Sciatic nerve (tissue), 2 donors: ENCODE measurements at regions not wholly inside any gene's neighbourhood (a gene's known extent, or its start where the extent isn't known, plus 50 kb on each side); places are given as distances from the start of the nearest gene placed in this dataset.

Experiments
- ATAC-seq: fragments of 200-7000 bp; cut with Tn5 transposase; one replicate; pipeline ENCODE4 v1.9.1; 2020; ENCODE audit warnings: mild to moderate bottlenecking, moderate library complexity
- DNase-seq: peaks from one replicate; pipeline ENCODE4 v3.0.0-alpha.2; 2020; ENCODE audit warnings: low spot score
- intact Hi-C: fragments of 100-400 bp; cut with DNase I; formaldehyde crosslinking; loops from one replicate; pipeline ENCODE4 v1.14.2; 2022
- donor health status: DM: no; HTN: no; CAD: no.
- donor health status: DM: no; HTN: no; CAD: no.

DNA sequence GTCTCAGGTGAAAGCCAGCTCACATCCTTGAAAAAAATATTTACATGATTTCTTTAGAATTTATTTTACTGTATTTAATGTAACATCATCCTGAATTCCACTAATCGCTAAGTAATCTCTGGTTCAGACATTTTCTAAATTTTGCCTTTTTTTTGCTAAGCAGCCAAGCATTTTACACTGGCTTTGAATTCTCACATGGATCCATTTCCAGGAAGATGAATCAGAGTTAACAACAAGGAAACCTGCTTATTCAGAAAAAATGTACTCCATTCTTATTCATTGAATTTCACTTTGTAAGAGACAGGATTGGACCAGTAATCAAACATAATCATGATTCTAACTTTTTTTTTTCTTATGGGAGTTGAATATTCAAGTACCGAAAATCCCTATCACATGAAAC, 1785.1 kb upstream of the FLRT2 start:
- intact Hi-C loops: no loop called here
- no peak for ATAC-seq

DNA sequence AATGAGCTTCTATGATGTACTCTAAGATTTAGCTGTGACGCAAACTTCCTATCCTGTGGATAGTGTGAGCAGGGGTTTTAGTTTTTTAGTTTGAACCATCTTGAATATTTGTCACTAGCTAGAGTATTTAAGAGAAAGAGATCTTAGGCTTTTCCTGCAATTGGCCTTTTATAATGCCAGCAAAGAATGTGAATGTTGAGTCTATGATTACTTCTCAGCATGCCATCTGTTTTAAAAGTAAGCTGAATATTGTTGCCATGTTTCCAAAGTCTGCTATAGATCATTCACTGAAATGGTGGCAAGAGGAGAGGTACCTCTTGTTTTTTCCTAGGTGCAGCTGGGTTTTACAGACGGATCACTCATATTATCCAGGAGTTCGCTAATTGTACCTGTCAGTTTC, 1783.6 kb upstream of the FLRT2 start:
- DNase-seq: no peak
- intact Hi-C loops: no loop called here

More for the DNA sequence above, 1785.1 kb upstream of the FLRT2 start:
- DNase-seq: no peak

DNA sequence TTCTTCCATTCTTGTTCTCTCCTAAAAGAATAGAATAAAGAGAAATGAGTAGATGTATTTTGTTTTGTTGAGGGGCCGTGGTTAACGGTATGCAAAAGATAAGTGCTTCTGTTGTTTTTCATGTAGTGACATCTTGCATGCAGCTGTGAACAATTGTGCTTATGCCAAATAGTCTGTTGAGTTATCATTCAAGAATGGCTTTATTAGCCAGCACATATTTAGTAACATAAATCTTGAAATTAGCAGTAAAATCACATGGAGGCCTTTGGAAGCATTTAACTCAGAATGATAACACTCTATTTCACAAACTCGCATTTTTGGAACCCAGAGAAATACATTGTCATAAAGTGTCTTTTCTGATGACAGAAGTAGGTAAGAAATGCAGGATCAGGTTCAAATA, 1772.0 kb upstream of the FLRT2 start:
- intact Hi-C loops: no loop called here
- DNase-seq: no peak
- no peak for ATAC-seq

More for the DNA sequence above, 1783.6 kb upstream of the FLRT2 start:
- ATAC-seq: no peak

- intact Hi-C loops: loop anchor here (5.0 kb wide), 1 partner anchor 1538 kb away; no protein-coding TSS in a partner anchor
- ATAC-seq (no peak), DNase-seq (no peak)
Observed at GRCh38 chr14:83764656-83765599, 1765.0 kb upstream of the FLRT2 start.

DNA sequence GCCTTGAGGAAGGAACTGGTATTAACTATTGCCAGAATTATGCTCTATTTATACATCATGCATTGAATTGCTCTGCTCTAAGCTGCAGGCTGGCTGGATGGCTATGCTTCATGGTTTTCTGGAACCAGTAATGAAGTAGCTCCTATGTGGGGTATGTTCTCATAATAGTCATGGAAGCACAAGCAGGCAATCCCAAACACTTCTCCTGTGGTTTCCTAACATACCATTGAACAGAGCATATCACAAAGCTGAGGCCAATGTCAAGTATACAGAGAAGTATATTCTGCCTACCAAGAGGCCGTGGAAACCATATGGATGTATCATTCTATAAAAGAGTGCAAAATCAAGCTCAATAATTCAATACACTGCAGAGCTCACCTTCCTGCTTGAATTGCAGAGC, 1752.4 kb upstream of the FLRT2 start:
- intact Hi-C loops: no loop called here
- DNase-seq (no peak), ATAC-seq (no peak)

DNA sequence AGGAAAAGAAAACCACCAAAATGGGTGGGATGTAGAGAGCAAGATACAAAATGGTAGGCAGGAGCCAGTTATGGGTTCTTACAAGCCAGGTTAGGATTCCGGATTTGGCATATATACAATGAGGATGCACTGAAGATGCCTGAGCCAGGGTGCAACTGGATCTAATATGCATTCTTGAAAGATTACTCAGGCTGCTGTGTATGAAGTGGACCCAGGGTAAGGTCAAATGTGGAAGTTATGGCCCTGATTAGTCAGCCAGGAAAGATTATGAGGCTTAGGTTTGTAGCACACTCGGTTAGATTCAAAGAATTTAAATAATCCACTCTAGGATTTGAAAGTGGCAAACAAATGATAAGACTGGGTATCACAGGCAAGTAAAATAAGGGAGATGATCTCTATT, 1750.7 kb upstream of the FLRT2 start:
- no peak for DNase-seq
- no peak for ATAC-seq
- intact Hi-C loops: no loop called here

GRCh38 chr14:83780321-83780720, 1749.6 kb upstream of the FLRT2 start:
- intact Hi-C loops: no loop called here
- DNase-seq (no peak), ATAC-seq (no peak)

GRCh38 chr14:83798421-83798820, 1731.5 kb upstream of the FLRT2 start:
- DNase-seq (no peak), ATAC-seq (no peak)
- intact Hi-C loops: no loop called here

- intact Hi-C loops: no loop called here
- no peak for DNase-seq
- ATAC-seq: no peak
Observed at GRCh38 chr14:83799233-83799632, 1730.7 kb upstream of the FLRT2 start.

- DNase-seq: no peak
- ATAC-seq: no peak
- intact Hi-C loops: no loop called here
Observed at GRCh38 chr14:83814896-83815295, 1715.0 kb upstream of the FLRT2 start.

DNA sequence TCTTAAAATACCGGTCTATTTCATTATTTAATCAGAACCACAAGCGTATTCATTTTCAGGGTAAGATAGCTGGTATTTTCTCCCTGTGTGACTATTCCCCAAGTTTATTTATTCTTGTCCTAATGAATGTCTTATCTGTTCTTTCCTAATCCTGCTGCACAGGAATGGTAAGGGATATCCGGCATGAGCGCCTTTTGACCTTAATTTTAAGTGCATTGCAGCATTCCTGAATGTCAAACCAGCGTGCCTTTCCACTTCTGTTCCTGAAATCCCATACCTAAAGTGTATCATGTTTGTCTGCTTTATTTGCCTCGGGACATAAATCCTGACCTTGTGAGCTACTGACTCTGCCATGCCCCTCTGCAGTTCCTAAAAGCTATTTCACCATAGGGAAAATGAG, 1713.2 kb upstream of the FLRT2 start:
- no peak for DNase-seq
- intact Hi-C loops: no loop called here
- no peak for ATAC-seq

DNA sequence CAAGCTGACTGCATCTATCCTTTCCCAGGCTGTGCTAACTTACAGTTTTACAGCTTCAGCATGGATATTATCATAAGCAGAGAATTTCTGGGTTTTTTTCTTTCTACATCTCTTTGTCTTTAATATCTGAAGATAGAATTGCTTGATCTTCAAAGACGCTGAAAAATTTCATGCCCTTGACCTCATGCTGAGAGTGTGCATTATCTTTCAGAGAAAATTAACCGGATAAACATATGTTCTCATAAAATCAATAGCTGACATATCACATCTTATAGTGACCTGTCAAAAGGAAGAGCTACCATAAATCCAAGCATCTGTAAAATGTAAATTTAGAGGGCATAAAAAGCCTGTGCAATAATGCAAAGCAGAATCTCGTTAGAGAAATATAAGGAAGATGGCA, 1704.1 kb upstream of the FLRT2 start:
- intact Hi-C loops: no loop called here
- DNase-seq (no peak), ATAC-seq (no peak)

DNA sequence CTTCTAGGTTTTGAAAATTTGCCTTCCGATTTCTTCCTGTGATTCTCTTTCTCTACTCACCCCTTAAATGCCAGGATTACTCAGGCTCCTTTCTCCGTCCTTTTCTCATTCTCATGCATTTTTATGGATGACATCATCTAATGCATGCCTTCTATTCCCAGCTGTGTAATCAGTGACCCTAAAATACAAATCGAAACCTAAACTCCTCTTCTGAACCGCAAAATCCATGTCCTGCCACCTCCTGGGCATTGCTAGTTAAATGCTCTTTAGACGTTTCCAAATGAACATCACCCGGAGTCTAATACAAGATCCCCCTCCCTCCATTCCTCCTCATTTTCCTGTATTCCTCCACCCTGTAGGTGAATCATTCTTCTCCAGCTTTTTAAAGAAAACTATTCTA, 1703.1 kb upstream of the FLRT2 start:
- ATAC-seq: no peak
- intact Hi-C loops: no loop called here
- DNase-seq: no peak

GRCh38 chr14:83827383-83827782, 1702.6 kb upstream of the FLRT2 start:
- intact Hi-C loops: no loop called here
- no peak for DNase-seq
- ATAC-seq: peak; percentile 17

- DNase-seq (no peak), ATAC-seq (no peak)
- intact Hi-C loops: no loop called here
Observed at GRCh38 chr14:83828406-83828805, 1701.5 kb upstream of the FLRT2 start.

GRCh38 chr14:83830316-83830715, 1699.6 kb upstream of the FLRT2 start:
- intact Hi-C loops: loop anchor here (5.0 kb wide), 1 partner anchor 1697 kb away; no protein-coding TSS in a partner anchor
- no peak for ATAC-seq
- DNase-seq: no peak

DNA sequence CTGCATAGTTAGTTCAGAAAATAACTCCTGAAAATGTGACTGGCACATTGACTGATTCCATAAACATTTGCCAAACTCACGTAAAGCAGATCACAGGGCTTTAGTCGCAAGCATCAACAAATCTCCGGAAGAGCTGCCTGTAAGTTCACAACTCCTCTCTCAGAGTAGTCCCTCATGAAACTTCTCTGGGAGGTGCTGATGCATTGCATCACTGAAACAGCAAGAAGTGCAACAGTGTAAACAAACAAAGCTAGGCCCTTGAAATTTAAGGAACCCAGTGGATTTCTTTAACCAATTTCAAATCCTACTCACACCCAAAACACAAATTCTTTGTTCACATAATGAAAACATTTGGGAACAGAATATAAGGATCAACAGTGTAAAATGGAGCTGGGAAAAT, 1691.7 kb upstream of the FLRT2 start:
- no peak for DNase-seq
- no peak for ATAC-seq
- intact Hi-C loops: no loop called here

DNA sequence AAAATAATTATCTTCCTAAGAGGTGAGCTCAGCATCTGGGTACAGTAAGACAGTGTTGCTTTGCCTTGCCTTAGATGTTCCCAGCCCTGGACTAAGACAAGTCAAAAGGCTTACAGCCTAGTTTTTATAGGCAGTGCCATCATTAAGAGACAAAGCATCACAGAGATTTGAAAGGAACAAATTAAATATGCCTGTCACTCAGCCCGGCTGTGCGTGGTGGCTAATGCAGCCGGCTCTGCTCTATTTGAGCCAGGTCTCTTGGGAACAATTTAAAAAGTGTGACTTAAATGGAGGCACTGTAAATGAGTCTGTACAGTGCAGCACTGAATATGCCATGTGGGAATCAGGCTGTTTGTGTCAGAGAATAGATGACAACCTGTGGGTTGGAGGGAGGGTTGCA, 1687.4 kb upstream of the FLRT2 start:
- no peak for DNase-seq
- no peak for ATAC-seq
- intact Hi-C loops: no loop called here

DNA sequence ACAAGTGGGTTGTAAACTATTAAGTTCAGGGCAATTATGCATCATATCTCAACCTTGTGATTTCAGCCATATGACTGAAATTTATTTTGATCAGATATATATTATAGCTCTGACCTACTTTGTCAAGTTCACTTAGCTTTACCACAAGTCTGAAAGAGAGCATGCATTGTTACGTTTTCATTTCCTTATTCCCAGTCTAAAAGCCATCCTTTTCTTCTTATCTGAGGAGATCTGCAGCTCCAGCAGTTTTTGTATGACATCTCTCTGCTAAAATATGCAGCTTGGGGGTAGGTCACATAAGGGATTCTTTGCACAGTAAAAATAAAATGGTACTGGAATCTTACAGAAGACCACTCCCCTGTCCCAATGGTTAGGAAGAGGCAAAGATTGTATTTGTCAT, 1682.8 kb upstream of the FLRT2 start:
- ATAC-seq (no peak), DNase-seq (no peak)
- intact Hi-C loops: no loop called here

DNA sequence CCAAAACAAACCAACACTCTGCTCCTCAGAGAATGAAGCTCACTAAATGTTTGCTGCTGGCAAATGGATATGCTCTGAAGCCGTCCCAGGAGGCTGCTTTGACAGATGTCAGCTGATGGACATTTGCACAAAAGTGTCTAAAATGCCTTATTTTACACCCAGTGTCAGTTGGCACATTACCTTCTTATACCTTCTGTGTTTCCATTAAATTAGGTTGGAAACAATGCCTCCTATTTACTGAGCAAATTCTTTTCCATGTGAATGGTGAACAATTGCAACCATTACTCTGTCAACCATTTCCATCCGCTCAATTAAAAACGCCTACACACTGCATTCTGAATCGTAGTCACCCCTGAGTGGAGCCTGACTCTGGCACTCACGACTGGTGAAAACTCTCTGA, 1679.9 kb upstream of the FLRT2 start:
- ATAC-seq (no peak), DNase-seq (no peak)
- intact Hi-C loops: no loop called here

GRCh38 chr14:83856334-83856733, 1673.6 kb upstream of the FLRT2 start:
- intact Hi-C loops: no loop called here
- DNase-seq (no peak), ATAC-seq (no peak)
